GM19324 (cell line): ENCODE measurements at regions not wholly inside any gene's neighbourhood (a gene's known extent, or its start where the extent isn't known, plus 50 kb on each side); places are given as distances from the start of the nearest gene placed in this dataset.

Experiments used
- ATAC-seq: cut with Tn5 transposase; IDR thresholded peaks from one replicate; pipeline ENCODE4 v1.9.1; 2021; ENCODE audit warnings: mild to moderate bottlenecking, moderate library complexity; ENCODE audit not compliant: unreplicated experiment, low FRiP score

- no peak for ATAC-seq
Measured at GRCh38 chr16:50997679-50998078, 153.4 kb downstream of the SALL1 start.

DNA sequence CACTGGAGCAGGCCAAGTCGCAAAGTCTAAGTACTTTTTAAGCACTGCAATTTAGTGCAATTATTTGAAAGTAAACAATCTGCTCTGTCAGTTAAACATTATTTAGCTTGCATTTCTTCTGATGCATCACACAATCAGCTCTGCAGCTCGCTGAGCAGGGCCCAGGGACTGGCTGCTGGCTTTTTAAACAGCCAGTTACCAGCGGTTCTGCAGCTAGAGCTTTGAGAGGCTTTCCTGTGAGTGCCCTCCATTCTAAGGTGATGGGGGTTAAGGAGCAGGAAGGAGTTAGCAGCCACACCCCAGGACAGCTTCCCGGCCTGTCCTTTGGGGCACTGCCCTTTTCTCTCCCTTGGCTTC lies 154.3 kb downstream of the SALL1 start:
- no peak for ATAC-seq

DNA sequence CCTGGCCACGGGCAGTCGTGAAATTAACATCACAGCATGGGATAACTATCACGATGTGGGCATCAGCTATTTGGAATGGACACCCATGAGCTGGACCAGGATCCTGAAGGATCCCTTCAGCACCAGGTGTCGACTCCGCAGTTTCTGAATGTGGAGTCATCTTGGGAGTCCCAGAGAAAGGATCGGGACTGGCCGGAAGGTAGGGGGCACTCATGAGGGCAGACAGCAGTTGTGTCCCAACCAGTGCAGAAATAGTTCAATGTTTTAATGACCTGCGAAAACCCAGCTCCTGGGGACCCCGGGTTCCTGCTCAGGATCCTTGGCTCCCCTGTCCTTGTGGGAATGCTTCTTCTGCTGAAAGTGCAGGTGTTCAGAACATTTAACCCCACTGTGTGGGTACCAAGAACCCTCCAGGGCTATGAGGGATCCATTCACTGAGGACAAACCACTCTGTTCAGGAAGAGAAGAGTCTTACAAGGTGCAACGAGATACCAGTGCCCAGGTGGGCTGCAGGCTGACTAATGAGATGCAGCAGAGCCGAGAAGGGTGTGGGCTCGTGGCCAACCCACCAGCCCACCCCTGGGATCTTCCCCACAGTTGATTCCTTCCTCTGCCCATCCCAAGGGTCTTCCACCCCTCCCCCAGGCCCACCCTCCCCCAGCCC lies 154.8 kb downstream of the SALL1 start:
- ATAC-seq, result no peak

DNA sequence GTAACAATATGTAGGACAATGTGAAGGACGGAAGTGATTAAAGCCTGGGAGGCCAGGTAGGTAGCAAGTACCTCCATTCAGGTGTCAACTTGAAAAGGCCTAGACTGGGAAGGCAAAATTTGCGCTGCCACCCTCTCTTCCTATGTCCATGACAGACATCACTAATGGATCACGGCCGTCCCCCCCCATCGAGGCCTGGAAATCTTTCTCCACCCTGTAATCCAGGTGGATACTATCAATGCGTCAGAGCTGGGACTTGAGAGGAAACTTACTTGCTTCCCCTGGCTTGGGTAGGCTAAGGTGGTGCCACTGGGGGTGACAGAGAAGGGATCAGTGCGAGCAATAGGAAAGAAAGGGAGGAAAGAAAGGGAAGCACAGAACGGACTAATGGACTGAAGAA lies 156.1 kb downstream of the SALL1 start:
- ATAC-seq, result no peak

- no peak for ATAC-seq
Measured at GRCh38 chr16:50992350-50993032, 158.6 kb downstream of the SALL1 start.

DNA sequence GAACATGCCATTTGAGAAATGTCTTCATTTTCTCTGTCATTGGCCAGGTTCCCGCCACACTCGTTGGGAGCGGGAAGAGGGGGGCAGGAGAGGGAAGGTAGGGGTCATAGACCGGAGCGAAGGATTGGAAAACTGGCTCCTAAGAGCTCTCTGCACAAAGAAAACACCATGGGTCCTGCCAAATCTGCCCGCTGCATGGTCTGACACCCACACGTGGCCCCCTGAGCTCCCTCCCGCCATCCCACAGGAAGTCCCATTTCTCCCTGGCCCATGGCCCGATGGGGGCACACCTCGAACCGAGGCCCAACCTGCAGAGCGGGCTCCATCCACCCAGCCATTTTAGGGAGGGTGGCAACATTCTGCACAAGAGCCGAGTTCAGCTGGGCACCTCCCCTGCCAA lies 159.6 kb downstream of the SALL1 start:
- no peak for ATAC-seq

DNA sequence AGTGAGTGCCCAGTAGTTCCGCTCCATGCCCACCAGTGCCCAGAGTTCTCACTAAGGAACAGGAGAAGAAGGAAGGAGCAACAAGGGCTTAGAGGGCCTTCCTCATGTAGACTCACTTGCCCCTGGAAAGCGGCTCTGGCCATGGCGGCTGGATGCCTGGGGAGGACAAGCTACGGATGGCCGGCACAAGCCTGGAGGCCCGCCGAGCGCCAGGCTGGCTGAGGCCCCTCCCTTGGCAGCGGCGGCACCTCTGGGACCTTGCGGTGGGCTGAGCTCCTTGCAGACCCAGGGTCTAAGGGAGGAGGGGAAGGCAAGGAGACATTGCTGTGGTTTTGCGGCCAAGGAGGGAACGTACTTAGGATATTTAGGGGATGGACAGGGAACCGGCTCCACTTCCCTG lies 160.1 kb downstream of the SALL1 start:
- no peak for ATAC-seq

DNA sequence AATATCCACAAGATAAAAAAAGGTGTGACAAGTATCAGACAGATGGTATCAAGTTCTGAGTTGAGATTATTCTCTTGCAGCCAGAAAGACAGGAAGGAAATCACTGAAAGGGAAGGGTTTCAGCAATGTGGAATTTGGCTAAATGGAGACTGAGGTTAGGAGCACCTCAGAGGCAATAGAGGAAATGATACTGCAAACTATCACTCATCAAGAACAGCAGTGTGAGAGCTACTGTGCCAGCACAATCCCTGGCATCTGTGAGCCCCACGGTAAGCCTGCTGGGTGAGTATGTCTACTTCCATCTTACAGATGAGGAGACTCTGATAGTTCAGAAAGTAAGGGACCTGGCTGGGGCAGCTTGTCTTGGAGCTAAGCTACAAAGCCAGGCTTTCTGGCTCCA lies 162.0 kb downstream of the SALL1 start:
- no peak for ATAC-seq

GRCh38 chr16:50988441-50988840 lies 162.6 kb downstream of the SALL1 start:
- no peak for ATAC-seq

- ATAC-seq, result no peak
Measured at GRCh38 chr16:50986453-50986852, 164.6 kb downstream of the SALL1 start.

GRCh38 chr16:50985733-50986132 lies 165.3 kb downstream of the SALL1 start:
- ATAC-seq, result no peak

DNA sequence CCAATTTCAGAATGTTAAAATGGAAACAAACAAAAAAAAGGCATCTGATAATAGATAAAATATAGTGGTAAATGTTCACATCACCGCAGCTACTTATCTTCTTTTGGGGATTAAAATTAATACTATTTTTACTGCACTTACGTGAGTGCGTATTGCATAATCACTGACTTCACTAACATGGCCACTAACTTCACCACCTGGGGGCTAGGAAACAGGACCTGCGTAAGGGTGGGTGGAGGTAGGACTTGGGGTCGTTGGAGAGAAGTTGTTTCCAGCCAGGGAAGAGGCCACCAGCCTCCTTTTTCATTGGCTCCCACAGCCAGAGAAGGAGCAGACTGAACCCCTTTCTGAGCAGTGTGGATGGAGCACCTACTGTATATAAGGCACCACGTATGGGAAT lies 166.4 kb downstream of the SALL1 start:
- no peak for ATAC-seq

DNA sequence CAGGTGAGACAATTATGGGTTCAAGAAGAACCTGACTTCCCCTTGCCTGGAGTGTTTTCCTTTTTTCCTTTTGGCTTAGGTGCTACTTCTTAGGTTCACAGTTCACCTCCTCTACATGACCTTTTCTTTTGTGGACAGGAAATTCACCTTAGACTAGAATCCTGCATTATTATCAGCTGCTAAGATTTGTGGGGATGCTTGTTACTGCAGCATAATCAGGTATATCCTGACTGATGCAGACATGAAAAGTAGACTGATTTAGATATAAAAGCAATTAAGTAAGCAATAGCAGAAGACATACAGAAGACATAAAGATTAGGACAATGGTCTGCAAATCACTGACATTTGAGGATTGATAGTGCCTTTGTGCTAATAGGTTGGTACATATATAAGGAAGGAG lies 168.3 kb downstream of the SALL1 start:
- no peak for ATAC-seq

- ATAC-seq, result no peak
Measured at GRCh38 chr16:50981951-50982350, 169.1 kb downstream of the SALL1 start.

DNA sequence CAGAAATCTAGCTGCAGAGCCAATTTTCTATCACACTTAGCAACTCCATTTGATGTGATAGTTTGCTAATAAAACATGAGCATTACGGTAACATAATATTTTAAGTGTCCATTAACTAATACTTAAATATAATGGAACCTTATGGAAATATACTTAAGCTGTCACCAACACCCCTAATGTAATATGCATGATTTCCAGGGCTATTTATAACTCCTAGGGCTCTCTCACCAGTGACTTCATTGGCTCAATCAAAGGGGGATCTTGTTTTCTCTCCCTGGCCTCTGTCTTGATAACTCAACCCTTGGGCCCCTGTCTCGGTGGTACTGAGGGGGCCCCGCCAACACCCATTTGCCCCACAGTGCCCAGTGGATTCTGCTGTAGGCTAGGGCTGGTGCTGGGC lies 170.4 kb downstream of the SALL1 start:
- no peak for ATAC-seq

GRCh38 chr16:50979806-50980620 lies 171.1 kb downstream of the SALL1 start:
- no peak for ATAC-seq

DNA sequence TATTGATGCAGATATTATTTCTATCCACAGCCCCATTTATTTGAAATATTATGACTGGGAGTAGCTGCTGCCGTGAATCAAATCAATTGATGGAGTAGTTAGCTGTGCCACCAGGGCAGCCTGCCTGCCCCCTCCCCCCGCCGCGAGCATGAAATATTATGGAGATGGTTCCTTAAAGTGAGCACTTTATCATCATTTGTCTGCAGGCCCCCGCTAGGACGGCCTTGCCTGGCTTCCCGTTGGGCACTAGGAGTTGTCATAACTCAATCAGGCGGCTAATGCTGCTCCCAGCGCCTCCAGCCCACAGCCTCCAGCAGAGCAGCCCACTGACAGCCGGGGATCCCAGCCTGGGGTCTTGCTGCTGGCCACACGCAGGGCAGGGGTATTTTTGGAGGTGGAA lies 173.9 kb downstream of the SALL1 start:
- no peak for ATAC-seq

DNA sequence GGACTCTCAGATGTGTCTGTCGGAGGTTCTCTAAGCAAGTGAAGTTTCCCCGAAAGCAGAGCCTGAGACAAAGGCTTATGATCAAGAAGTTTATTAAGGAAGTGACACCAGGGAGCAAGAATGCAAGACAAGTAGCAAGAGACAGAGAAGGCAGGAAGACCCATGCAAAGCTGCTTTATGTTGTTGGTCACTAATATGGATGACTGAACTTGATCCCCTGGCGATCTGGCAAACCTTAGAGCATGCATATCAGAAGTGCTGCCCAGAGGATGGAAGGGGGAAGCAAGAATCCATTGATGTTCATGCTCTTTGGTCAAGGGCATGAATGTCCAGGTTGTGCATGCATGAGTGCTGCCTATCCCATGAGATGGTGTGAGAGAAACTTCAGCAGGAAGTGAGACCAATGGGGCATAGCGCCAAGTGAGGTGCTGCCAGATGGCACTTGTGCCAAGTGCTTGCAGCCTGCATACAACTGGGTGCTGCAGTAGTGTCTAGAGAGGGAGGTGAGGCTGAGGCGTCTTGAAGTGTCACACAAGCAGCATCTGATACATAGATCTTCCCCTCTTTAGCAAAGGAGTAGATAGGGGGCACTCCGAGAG lies 176.5 kb downstream of the SALL1 start:
- ATAC-seq, result no peak

DNA sequence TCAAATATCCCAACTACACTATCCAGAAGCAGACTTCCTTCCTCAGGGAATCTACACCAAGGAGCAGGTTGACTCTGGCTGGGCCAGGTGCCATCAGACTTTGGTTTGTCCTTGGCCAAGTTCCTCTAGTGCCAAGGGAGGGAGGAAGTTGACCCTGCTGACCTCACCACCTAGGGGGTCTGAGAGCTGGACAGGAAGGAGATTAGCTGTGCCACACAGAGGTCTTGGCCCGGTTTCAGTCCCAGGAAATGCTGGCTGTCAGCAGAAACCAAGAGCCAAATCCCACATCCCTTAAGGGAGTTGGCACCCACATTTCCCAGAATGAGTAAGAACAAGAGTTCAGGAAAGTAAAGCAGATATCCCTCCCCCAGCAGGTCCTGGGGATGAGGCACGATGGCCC lies 178.2 kb downstream of the SALL1 start:
- no peak for ATAC-seq

GRCh38 chr16:50970281-50970680 lies 180.8 kb downstream of the SALL1 start:
- no peak for ATAC-seq
